B cell (primary cell): ENCODE measurements at regions not wholly inside any gene's neighbourhood (a gene's known extent, or its start where the extent isn't known, plus 50 kb on each side); places are given as distances from the start of the nearest gene placed in this dataset.

Experiments
- CTCF ChIP-seq: fragments of 200-600 bp; IDR thresholded peaks from one replicate; pipeline ENCODE4 v1.8.0; 2022; ENCODE audit warnings: antibody characterized with exemption, mild to moderate bottlenecking
- EZH2 ChIP-seq: IDR thresholded peaks from 2 replicates; pipeline ENCODE4 v1.6.1; 2012; ENCODE audit warnings: borderline replicate concordance, low read depth, mild to moderate bottlenecking, moderate library complexity, low read length; ENCODE audit not compliant: insufficient read depth, poor library complexity, severe bottlenecking

- TF ChIP-seq CTCF (no peak), EZH2 (no peak)
Measured at GRCh38 chr16:29311461-29312344, 94.8 kb downstream of the NPIPB11 start.
